GM23338 (cell line): ENCODE measurements at regions not wholly inside any gene's neighbourhood (a gene's known extent, or its start where the extent isn't known, plus 50 kb on each side); places are given as distances from the start of the nearest gene placed in this dataset.

Experiments used
- EZH2 ChIP-seq: fragments of 200-600 bp; sonication (generic); IDR thresholded peaks from one replicate; pipeline ENCODE4 v1.8.0; 2017; ENCODE audit warnings: antibody characterized with exemption, mild to moderate bottlenecking, low read depth; ENCODE audit not compliant: unreplicated experiment
- EZH2phosphoT487 ChIP-seq: fragments of 200-600 bp; sonication (generic); IDR thresholded peaks from one replicate; pipeline ENCODE4 v1.8.1; 2018; ENCODE audit warnings: antibody characterized with exemption; ENCODE audit not compliant: unreplicated experiment
- JUNB ChIP-seq: IDR thresholded peaks from one replicate; pipeline ENCODE4 v1.6.1; 2016; ENCODE audit warnings: antibody characterized with exemption; ENCODE audit not compliant: unreplicated experiment
- STAT1 ChIP-seq: IDR thresholded peaks from one replicate; pipeline ENCODE4 v1.6.1; 2016; ENCODE audit warnings: antibody characterized with exemption; ENCODE audit not compliant: unreplicated experiment
- ZNF114 ChIP-seq: fragments of 250-450 bp; sonication (Bioruptor Pico); IDR thresholded peaks from 2 replicates; pipeline ENCODE4 v1.5.0; 2020; ENCODE audit warnings: mild to moderate bottlenecking, moderate library complexity
- ZNF331 ChIP-seq: fragments of 250-450 bp; sonication (Bioruptor Pico); IDR thresholded peaks from 2 replicates; pipeline ENCODE4 v1.5.0; 2020; ENCODE audit warnings: low read depth, mild to moderate bottlenecking, moderate library complexity
- TF ChIP-seq, protein P1 (sequence below): fragments of 250-450 bp; sonication (Bioruptor Pico); IDR thresholded peaks from 2 replicates; pipeline ENCODE4 v1.5.0; 2020; ENCODE audit warnings: mild to moderate bottlenecking, moderate library complexity
- TF ChIP-seq, protein P2 (sequence below), 2 experiments: fragments of 200-600 bp in 1 of 2; sonication (generic) in 1 of 2; conservative IDR thresholded peaks; 2 replicates each; pipeline versions ENCODE4 v1.5.1 to v1.6.1; 2016 to 2017; ENCODE audit warnings: antibody characterized with exemption in 2 of 2, low read depth in 2 of 2, mild to moderate bottlenecking in 2 of 2, moderate library complexity in 1 of 2
- TF ChIP-seq, protein P3 (sequence below): IDR thresholded peaks from one replicate; pipeline ENCODE4 v1.6.1; 2018; ENCODE audit warnings: antibody characterized with exemption; ENCODE audit not compliant: unreplicated experiment

DNA sequence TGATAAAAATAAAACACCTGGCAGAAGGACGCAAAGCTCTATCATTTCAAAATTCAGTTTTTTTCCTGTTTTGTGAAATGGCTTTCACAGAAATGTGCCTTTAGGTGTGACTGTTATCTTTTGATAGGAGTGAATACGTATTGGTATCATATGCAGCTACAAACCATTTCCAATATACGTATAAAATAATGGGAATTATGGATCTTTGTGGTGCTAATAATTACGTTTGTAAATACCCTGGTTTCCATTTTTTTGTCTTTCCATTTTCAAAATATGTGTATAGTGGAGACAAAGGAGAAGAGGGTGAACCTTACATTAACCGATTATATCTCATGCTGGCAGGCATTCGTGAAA lies 108.7 kb upstream of the GMDS start (continued):
- TF ChIP-seq, protein P1, sequence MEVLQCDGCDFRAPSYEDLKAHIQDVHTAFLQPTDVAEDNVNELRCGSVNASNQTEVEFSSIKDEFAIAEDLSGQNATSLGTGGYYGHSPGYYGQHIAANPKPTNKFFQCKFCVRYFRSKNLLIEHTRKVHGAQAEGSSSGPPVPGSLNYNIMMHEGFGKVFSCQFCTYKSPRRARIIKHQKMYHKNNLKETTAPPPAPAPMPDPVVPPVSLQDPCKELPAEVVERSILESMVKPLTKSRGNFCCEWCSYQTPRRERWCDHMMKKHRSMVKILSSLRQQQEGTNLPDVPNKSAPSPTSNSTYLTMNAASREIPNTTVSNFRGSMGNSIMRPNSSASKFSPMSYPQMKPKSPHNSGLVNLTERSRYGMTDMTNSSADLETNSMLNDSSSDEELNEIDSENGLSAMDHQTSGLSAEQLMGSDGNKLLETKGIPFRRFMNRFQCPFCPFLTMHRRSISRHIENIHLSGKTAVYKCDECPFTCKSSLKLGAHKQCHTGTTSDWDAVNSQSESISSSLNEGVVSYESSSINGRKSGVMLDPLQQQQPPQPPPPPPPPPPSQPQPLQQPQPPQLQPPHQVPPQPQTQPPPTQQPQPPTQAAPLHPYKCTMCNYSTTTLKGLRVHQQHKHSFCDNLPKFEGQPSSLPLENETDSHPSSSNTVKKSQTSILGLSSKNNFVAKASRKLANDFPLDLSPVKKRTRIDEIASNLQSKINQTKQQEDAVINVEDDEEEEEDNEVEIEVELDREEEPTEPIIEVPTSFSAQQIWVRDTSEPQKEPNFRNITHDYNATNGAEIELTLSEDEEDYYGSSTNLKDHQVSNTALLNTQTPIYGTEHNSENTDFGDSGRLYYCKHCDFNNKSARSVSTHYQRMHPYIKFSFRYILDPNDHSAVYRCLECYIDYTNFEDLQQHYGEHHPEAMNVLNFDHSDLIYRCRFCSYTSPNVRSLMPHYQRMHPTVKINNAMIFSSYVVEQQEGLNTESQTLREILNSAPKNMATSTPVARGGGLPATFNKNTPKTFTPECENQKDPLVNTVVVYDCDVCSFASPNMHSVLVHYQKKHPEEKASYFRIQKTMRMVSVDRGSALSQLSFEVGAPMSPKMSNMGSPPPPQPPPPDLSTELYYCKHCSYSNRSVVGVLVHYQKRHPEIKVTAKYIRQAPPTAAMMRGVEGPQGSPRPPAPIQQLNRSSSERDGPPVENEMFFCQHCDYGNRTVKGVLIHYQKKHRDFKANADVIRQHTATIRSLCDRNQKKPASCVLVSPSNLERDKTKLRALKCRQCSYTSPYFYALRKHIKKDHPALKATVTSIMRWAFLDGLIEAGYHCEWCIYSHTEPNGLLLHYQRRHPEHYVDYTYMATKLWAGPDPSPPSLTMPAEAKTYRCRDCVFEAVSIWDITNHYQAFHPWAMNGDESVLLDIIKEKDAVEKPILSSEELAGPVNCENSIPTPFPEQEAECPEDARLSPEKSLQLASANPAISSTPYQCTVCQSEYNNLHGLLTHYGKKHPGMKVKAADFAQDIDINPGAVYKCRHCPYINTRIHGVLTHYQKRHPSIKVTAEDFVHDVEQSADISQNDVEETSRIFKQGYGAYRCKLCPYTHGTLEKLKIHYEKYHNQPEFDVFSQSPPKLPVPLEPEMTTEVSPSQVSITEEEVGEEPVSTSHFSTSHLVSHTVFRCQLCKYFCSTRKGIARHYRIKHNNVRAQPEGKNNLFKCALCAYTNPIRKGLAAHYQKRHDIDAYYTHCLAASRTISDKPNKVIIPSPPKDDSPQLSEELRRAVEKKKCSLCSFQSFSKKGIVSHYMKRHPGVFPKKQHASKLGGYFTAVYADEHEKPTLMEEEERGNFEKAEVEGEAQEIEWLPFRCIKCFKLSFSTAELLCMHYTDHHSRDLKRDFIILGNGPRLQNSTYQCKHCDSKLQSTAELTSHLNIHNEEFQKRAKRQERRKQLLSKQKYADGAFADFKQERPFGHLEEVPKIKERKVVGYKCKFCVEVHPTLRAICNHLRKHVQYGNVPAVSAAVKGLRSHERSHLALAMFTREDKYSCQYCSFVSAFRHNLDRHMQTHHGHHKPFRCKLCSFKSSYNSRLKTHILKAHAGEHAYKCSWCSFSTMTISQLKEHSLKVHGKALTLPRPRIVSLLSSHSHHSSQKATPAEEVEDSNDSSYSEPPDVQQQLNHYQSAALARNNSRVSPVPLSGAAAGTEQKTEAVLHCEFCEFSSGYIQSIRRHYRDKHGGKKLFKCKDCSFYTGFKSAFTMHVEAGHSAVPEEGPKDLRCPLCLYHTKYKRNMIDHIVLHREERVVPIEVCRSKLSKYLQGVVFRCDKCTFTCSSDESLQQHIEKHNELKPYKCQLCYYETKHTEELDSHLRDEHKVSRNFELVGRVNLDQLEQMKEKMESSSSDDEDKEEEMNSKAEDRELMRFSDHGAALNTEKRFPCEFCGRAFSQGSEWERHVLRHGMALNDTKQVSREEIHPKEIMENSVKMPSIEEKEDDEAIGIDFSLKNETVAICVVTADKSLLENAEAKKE (CRISPR knock-in tag) = no peak
- TF ChIP-seq JUNB = no peak
- TF ChIP-seq, protein P2, sequence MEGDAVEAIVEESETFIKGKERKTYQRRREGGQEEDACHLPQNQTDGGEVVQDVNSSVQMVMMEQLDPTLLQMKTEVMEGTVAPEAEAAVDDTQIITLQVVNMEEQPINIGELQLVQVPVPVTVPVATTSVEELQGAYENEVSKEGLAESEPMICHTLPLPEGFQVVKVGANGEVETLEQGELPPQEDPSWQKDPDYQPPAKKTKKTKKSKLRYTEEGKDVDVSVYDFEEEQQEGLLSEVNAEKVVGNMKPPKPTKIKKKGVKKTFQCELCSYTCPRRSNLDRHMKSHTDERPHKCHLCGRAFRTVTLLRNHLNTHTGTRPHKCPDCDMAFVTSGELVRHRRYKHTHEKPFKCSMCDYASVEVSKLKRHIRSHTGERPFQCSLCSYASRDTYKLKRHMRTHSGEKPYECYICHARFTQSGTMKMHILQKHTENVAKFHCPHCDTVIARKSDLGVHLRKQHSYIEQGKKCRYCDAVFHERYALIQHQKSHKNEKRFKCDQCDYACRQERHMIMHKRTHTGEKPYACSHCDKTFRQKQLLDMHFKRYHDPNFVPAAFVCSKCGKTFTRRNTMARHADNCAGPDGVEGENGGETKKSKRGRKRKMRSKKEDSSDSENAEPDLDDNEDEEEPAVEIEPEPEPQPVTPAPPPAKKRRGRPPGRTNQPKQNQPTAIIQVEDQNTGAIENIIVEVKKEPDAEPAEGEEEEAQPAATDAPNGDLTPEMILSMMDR (conservative IDR thresholded peaks at IDR 0.05; ENCODE audit: low read depth in 2 of 2) = no peak
- TF ChIP-seq EZH2phosphoT487 = no peak
- TF ChIP-seq EZH2 = no peak
- TF ChIP-seq, protein P3, sequence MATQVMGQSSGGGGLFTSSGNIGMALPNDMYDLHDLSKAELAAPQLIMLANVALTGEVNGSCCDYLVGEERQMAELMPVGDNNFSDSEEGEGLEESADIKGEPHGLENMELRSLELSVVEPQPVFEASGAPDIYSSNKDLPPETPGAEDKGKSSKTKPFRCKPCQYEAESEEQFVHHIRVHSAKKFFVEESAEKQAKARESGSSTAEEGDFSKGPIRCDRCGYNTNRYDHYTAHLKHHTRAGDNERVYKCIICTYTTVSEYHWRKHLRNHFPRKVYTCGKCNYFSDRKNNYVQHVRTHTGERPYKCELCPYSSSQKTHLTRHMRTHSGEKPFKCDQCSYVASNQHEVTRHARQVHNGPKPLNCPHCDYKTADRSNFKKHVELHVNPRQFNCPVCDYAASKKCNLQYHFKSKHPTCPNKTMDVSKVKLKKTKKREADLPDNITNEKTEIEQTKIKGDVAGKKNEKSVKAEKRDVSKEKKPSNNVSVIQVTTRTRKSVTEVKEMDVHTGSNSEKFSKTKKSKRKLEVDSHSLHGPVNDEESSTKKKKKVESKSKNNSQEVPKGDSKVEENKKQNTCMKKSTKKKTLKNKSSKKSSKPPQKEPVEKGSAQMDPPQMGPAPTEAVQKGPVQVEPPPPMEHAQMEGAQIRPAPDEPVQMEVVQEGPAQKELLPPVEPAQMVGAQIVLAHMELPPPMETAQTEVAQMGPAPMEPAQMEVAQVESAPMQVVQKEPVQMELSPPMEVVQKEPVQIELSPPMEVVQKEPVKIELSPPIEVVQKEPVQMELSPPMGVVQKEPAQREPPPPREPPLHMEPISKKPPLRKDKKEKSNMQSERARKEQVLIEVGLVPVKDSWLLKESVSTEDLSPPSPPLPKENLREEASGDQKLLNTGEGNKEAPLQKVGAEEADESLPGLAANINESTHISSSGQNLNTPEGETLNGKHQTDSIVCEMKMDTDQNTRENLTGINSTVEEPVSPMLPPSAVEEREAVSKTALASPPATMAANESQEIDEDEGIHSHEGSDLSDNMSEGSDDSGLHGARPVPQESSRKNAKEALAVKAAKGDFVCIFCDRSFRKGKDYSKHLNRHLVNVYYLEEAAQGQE = no peak
- no peak for TF ChIP-seq ZNF331 (CRISPR knock-in tag)
- TF ChIP-seq ZNF114 = no peak
- TF ChIP-seq STAT1 = no peak
